GM23338 (cell line): ENCODE measurements at regions not wholly inside any gene's neighbourhood (a gene's known extent, or its start where the extent isn't known, plus 50 kb on each side); places are given as distances from the start of the nearest gene placed in this dataset.

Source experiments
- ATAC-seq: fragments of 200-7000 bp; cut with Tn5 transposase; 3 replicates; pipeline ENCODE4 v1.9.1; 2020
- DNase-seq: peaks from one replicate; pipeline ENCODE4 v3.0.0-alpha.2; 2015; ENCODE audit warnings: low spot score
- H2AFZ ChIP-seq: fragments of 200-600 bp; sonication (generic); 2 replicates; pipeline ENCODE4 v1.8.0; 2016; ENCODE audit warnings: antibody characterized with exemption, mild to moderate bottlenecking, moderate library complexity
- H3F3A ChIP-seq: fragments of 200-600 bp; sonication (generic); replicated peaks from 2 replicates; pipeline ENCODE4 v1.8.0; 2017; ENCODE audit warnings: antibody characterized with exemption, mixed run types, low read depth
- H3K27ac ChIP-seq: fragments of 200-600 bp; sonication (generic); 2 replicates; pipeline ENCODE4 v1.6.1; 2016; ENCODE audit warnings: low read depth
- H3K27me3 ChIP-seq: fragments of 200-600 bp; sonication (generic); 2 replicates; pipeline ENCODE4 v1.8.0; 2016; ENCODE audit warnings: mild to moderate bottlenecking, mixed run types, moderate library complexity; ENCODE audit not compliant: insufficient read depth
- H3K36me3 ChIP-seq: fragments of 200-600 bp; sonication (generic); 2 replicates; pipeline ENCODE4 v1.8.0; 2016; ENCODE audit warnings: mild to moderate bottlenecking; ENCODE audit not compliant: insufficient read depth
- H3K4me1 ChIP-seq: fragments of 200-600 bp; sonication (generic); 2 replicates; pipeline ENCODE4 v1.8.0; 2016; ENCODE audit warnings: mild to moderate bottlenecking, moderate library complexity; ENCODE audit not compliant: insufficient read depth
- H3K4me2 ChIP-seq: fragments of 200-600 bp; sonication (generic); 2 replicates; pipeline ENCODE4 v1.7.1; 2017; ENCODE audit warnings: mixed run types
- H3K4me3 ChIP-seq: fragments of 200-600 bp; sonication (generic); 2 replicates; pipeline ENCODE4 v1.6.1; 2016; ENCODE audit warnings: mixed run types
- H3K79me2 ChIP-seq: fragments of 200-600 bp; sonication (generic); replicated peaks from 2 replicates; pipeline ENCODE4 v1.8.0; 2017; ENCODE audit warnings: mild to moderate bottlenecking; ENCODE audit not compliant: insufficient read depth
- H3K9me2 ChIP-seq: fragments of 200-600 bp; sonication (generic); 2 replicates; pipeline ENCODE4 v1.8.0; 2017; ENCODE audit not compliant: insufficient read depth
- H4K20me1 ChIP-seq: fragments of 200-600 bp; sonication (generic); replicated peaks from 2 replicates; pipeline ENCODE4 v1.8.0; 2017; ENCODE audit warnings: mild to moderate bottlenecking; ENCODE audit not compliant: insufficient read depth
- H3K27ac Mint-ChIP-seq: 2 replicates; pipeline ENCODE4 v1.8.0; 2020; ENCODE audit warnings: inconsistent platforms, mild to moderate bottlenecking, moderate library complexity, mixed read lengths
- H3K27me3 Mint-ChIP-seq: 3 replicates; pipeline ENCODE4 v1.8.0; 2022; ENCODE audit warnings: low read depth, mild to moderate bottlenecking, moderate library complexity, mixed read lengths, inconsistent platforms; ENCODE audit not compliant: insufficient read depth, poor library complexity
- H3K36me3 Mint-ChIP-seq: 3 replicates; pipeline ENCODE4 v1.8.0; 2021; ENCODE audit warnings: low read depth, mild to moderate bottlenecking, inconsistent platforms, moderate library complexity, mixed read lengths
- H3K4me1 Mint-ChIP-seq: 3 replicates; pipeline ENCODE4 v1.8.0; 2020; ENCODE audit warnings: mild to moderate bottlenecking, inconsistent platforms, mixed read lengths
- H3K4me3 Mint-ChIP-seq: 3 replicates; pipeline ENCODE4 v1.8.0; 2021; ENCODE audit warnings: moderate library complexity, mild to moderate bottlenecking, inconsistent platforms, mixed read lengths
- H3K9me3 Mint-ChIP-seq: 3 replicates; pipeline ENCODE4 v1.8.0; 2020; ENCODE audit warnings: moderate library complexity, mild to moderate bottlenecking, inconsistent platforms, mixed read lengths
- CTCF ChIP-seq, 2 experiments: fragments of 200-600 bp in 1 of 2; sonication (generic) in 1 of 2; conservative IDR thresholded peaks; 2 replicates each; pipeline versions ENCODE4 v1.5.1 to v1.6.1; 2016 to 2017; ENCODE audit warnings: antibody characterized with exemption in 2 of 2, low read depth in 2 of 2, mild to moderate bottlenecking in 2 of 2, moderate library complexity in 1 of 2
- EZH2phosphoT487 ChIP-seq: fragments of 200-600 bp; sonication (generic); IDR thresholded peaks from one replicate; pipeline ENCODE4 v1.8.1; 2018; ENCODE audit warnings: antibody characterized with exemption; ENCODE audit not compliant: unreplicated experiment
- JUNB ChIP-seq: IDR thresholded peaks from one replicate; pipeline ENCODE4 v1.6.1; 2016; ENCODE audit warnings: antibody characterized with exemption; ENCODE audit not compliant: unreplicated experiment
- NANOG ChIP-seq: IDR thresholded peaks from 2 replicates; pipeline ENCODE4 v1.6.1; 2016; ENCODE audit warnings: antibody characterized with exemption, borderline replicate concordance
- POLR2AphosphoS5 ChIP-seq: IDR thresholded peaks from 2 replicates; pipeline ENCODE4 v1.6.1; 2016; ENCODE audit warnings: antibody characterized with exemption, low read depth
- STAT1 ChIP-seq: IDR thresholded peaks from one replicate; pipeline ENCODE4 v1.6.1; 2016; ENCODE audit warnings: antibody characterized with exemption; ENCODE audit not compliant: unreplicated experiment
- ZNF114 ChIP-seq: fragments of 250-450 bp; sonication (Bioruptor Pico); IDR thresholded peaks from 2 replicates; pipeline ENCODE4 v1.5.0; 2020; ENCODE audit warnings: mild to moderate bottlenecking, moderate library complexity
- TF ChIP-seq, protein P1 (sequence below): IDR thresholded peaks from 2 replicates; pipeline ENCODE4 v1.6.1; 2016; ENCODE audit warnings: antibody characterized with exemption
- TF ChIP-seq, protein P2 (sequence below): fragments of 250-450 bp; sonication (Bioruptor Pico); IDR thresholded peaks from 2 replicates; pipeline ENCODE4 v1.5.0; 2020; ENCODE audit warnings: mild to moderate bottlenecking, moderate library complexity

DNA sequence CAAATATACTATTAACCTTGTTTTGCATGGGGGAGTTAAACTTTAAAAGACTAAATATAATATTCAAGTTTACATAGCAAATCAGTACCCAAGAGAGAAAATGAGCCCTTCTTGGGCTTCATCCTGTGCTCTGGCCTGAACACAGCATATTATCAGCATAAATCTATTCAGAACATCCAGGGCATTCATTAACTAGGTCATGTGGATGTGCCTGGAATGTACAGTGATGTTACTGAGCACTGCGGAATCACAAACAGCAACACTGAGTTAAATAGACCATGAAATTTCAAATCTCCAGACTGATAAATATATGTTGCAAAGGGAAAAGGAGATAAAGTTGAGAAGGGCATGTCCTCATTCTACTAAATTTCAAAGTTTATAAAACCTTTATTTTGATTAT is 426.4 kb downstream of the AASDHPPT start (continued):
- TF ChIP-seq JUNB, result no peak
- no peak for TF ChIP-seq NANOG
- TF ChIP-seq CTCF (conservative IDR thresholded peaks at IDR 0.05; ENCODE audit: low read depth in 2 of 2), result no peak
- no peak for TF ChIP-seq STAT1
- TF ChIP-seq, protein P1, sequence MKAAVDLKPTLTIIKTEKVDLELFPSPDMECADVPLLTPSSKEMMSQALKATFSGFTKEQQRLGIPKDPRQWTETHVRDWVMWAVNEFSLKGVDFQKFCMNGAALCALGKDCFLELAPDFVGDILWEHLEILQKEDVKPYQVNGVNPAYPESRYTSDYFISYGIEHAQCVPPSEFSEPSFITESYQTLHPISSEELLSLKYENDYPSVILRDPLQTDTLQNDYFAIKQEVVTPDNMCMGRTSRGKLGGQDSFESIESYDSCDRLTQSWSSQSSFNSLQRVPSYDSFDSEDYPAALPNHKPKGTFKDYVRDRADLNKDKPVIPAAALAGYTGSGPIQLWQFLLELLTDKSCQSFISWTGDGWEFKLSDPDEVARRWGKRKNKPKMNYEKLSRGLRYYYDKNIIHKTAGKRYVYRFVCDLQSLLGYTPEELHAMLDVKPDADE, result no peak

DNA sequence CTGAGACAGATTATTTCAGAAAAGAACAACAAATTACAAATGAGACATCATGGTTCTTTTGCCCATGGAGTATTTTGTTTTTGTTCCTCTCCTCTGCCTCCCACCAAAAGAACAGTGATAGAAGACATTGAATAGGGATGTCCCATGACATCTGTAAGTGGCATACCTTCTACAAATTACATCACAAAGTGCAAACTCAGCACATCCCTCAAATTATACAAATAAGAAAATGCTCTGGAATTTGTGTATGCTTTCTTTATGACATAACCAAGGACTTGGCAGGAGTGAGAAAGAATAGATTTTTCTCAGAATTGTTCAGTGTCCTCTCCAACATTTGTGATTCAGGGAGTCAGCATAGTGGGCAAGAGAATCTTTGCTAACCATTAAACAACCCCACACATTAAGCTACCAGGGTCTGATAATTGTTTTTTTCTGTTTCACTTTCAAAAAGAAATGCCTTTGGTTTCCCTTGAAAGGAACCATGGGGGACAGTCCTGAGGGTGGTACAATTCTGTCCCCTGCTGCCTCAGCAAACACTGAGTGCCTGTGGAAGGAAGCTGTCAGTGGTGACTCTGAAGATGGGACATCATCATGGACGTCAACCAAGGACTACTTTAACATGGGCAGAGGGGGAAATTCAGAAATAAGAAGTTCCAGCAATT is 430.3 kb downstream of the AASDHPPT start:
- no peaks in the 10 kb centered on the region for H3K4me1 ChIP-seq
- no peak overlapping the region for H3K27ac Mint-ChIP-seq
- no peak overlapping the region for H2AFZ ChIP-seq
- no peaks in the 10 kb centered on the region for H3K36me3 ChIP-seq
- no peaks in the 10 kb centered on the region for H3K79me2 ChIP-seq
- ATAC-seq, result no peak
- no peaks in the 10 kb centered on the region for H3K36me3 Mint-ChIP-seq
- H3K9me3 Mint-ChIP-seq, result no peaks in the 10 kb centered on the region
- H3K9me2 ChIP-seq, result no peaks in the 10 kb centered on the region; the same call in 1 of the 2 replicates
- no peak for TF ChIP-seq ZNF114 (CRISPR knock-in tag)
- TF ChIP-seq STAT1, result no peak
- TF ChIP-seq POLR2AphosphoS5, result no peak
- TF ChIP-seq CTCF (conservative IDR thresholded peaks at IDR 0.05; ENCODE audit: low read depth in 2 of 2), result no peak
- TF ChIP-seq NANOG, result no peak
- TF ChIP-seq, protein P2, sequence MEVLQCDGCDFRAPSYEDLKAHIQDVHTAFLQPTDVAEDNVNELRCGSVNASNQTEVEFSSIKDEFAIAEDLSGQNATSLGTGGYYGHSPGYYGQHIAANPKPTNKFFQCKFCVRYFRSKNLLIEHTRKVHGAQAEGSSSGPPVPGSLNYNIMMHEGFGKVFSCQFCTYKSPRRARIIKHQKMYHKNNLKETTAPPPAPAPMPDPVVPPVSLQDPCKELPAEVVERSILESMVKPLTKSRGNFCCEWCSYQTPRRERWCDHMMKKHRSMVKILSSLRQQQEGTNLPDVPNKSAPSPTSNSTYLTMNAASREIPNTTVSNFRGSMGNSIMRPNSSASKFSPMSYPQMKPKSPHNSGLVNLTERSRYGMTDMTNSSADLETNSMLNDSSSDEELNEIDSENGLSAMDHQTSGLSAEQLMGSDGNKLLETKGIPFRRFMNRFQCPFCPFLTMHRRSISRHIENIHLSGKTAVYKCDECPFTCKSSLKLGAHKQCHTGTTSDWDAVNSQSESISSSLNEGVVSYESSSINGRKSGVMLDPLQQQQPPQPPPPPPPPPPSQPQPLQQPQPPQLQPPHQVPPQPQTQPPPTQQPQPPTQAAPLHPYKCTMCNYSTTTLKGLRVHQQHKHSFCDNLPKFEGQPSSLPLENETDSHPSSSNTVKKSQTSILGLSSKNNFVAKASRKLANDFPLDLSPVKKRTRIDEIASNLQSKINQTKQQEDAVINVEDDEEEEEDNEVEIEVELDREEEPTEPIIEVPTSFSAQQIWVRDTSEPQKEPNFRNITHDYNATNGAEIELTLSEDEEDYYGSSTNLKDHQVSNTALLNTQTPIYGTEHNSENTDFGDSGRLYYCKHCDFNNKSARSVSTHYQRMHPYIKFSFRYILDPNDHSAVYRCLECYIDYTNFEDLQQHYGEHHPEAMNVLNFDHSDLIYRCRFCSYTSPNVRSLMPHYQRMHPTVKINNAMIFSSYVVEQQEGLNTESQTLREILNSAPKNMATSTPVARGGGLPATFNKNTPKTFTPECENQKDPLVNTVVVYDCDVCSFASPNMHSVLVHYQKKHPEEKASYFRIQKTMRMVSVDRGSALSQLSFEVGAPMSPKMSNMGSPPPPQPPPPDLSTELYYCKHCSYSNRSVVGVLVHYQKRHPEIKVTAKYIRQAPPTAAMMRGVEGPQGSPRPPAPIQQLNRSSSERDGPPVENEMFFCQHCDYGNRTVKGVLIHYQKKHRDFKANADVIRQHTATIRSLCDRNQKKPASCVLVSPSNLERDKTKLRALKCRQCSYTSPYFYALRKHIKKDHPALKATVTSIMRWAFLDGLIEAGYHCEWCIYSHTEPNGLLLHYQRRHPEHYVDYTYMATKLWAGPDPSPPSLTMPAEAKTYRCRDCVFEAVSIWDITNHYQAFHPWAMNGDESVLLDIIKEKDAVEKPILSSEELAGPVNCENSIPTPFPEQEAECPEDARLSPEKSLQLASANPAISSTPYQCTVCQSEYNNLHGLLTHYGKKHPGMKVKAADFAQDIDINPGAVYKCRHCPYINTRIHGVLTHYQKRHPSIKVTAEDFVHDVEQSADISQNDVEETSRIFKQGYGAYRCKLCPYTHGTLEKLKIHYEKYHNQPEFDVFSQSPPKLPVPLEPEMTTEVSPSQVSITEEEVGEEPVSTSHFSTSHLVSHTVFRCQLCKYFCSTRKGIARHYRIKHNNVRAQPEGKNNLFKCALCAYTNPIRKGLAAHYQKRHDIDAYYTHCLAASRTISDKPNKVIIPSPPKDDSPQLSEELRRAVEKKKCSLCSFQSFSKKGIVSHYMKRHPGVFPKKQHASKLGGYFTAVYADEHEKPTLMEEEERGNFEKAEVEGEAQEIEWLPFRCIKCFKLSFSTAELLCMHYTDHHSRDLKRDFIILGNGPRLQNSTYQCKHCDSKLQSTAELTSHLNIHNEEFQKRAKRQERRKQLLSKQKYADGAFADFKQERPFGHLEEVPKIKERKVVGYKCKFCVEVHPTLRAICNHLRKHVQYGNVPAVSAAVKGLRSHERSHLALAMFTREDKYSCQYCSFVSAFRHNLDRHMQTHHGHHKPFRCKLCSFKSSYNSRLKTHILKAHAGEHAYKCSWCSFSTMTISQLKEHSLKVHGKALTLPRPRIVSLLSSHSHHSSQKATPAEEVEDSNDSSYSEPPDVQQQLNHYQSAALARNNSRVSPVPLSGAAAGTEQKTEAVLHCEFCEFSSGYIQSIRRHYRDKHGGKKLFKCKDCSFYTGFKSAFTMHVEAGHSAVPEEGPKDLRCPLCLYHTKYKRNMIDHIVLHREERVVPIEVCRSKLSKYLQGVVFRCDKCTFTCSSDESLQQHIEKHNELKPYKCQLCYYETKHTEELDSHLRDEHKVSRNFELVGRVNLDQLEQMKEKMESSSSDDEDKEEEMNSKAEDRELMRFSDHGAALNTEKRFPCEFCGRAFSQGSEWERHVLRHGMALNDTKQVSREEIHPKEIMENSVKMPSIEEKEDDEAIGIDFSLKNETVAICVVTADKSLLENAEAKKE, result no peak
- TF ChIP-seq, protein P1, result no peak
- TF ChIP-seq EZH2phosphoT487, result no peak
- TF ChIP-seq JUNB, result no peak
- H3K4me3 Mint-ChIP-seq, result no peak overlapping the region
- H3K27ac ChIP-seq, result no peak overlapping the region
- no peaks in the 10 kb centered on the region for H3K27me3 Mint-ChIP-seq
- H3K4me1 Mint-ChIP-seq, result no peaks in the 10 kb centered on the region
- no peaks in the 10 kb centered on the region for H3F3A ChIP-seq
- H3K4me3 ChIP-seq, result no peak overlapping the region
- no peaks in the 10 kb centered on the region for H4K20me1 ChIP-seq
- no peak overlapping the region for H3K4me2 ChIP-seq
- DNase-seq, result no peak
- H3K27me3 ChIP-seq, result no peaks in the 10 kb centered on the region
